ENCODE measurements at regions not wholly inside any gene's neighbourhood (a gene's known extent, or its start where the extent isn't known, plus 50 kb on each side); places are given as distances from the start of the nearest gene placed in this dataset.

GRCh38 chr12:18139989-18140596 lies 50.1 kb upstream of the RERGL start:
- TF ChIP-seq, protein P1, sequence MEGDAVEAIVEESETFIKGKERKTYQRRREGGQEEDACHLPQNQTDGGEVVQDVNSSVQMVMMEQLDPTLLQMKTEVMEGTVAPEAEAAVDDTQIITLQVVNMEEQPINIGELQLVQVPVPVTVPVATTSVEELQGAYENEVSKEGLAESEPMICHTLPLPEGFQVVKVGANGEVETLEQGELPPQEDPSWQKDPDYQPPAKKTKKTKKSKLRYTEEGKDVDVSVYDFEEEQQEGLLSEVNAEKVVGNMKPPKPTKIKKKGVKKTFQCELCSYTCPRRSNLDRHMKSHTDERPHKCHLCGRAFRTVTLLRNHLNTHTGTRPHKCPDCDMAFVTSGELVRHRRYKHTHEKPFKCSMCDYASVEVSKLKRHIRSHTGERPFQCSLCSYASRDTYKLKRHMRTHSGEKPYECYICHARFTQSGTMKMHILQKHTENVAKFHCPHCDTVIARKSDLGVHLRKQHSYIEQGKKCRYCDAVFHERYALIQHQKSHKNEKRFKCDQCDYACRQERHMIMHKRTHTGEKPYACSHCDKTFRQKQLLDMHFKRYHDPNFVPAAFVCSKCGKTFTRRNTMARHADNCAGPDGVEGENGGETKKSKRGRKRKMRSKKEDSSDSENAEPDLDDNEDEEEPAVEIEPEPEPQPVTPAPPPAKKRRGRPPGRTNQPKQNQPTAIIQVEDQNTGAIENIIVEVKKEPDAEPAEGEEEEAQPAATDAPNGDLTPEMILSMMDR (conservative IDR thresholded peaks at IDR 0.05; ENCODE audit: low read depth in 2 of 2): peak in 1 of 2 experiments; percentile 83; a peak in 3 of 4 replicates
- no peak for TF ChIP-seq POLR2AphosphoS5 (IDR thresholded peaks at IDR 0.05; ENCODE audit: low read depth)
- no peak for TF ChIP-seq EZH2 (IDR thresholded peaks at IDR 0.05; ENCODE audit: low read depth, unreplicated experiment)
- TF ChIP-seq ZNF331 (CRISPR knock-in tag; IDR thresholded peaks at IDR 0.05; ENCODE audit: low read depth): no peak
- no peak for TF ChIP-seq CREB1 (CRISPR knock-in tag; IDR thresholded peaks at IDR 0.05; ENCODE audit: low read depth)
- no peak for TF ChIP-seq NANOG (IDR thresholded peaks at IDR 0.05; ENCODE audit: borderline replicate concordance)
- TF ChIP-seq, protein P2, sequence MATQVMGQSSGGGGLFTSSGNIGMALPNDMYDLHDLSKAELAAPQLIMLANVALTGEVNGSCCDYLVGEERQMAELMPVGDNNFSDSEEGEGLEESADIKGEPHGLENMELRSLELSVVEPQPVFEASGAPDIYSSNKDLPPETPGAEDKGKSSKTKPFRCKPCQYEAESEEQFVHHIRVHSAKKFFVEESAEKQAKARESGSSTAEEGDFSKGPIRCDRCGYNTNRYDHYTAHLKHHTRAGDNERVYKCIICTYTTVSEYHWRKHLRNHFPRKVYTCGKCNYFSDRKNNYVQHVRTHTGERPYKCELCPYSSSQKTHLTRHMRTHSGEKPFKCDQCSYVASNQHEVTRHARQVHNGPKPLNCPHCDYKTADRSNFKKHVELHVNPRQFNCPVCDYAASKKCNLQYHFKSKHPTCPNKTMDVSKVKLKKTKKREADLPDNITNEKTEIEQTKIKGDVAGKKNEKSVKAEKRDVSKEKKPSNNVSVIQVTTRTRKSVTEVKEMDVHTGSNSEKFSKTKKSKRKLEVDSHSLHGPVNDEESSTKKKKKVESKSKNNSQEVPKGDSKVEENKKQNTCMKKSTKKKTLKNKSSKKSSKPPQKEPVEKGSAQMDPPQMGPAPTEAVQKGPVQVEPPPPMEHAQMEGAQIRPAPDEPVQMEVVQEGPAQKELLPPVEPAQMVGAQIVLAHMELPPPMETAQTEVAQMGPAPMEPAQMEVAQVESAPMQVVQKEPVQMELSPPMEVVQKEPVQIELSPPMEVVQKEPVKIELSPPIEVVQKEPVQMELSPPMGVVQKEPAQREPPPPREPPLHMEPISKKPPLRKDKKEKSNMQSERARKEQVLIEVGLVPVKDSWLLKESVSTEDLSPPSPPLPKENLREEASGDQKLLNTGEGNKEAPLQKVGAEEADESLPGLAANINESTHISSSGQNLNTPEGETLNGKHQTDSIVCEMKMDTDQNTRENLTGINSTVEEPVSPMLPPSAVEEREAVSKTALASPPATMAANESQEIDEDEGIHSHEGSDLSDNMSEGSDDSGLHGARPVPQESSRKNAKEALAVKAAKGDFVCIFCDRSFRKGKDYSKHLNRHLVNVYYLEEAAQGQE (IDR thresholded peaks at IDR 0.05; ENCODE audit: unreplicated experiment): no peak
